GM12878 (cell line): ENCODE measurements at regions not wholly inside any gene's neighbourhood (a gene's known extent, or its start where the extent isn't known, plus 50 kb on each side); places are given as distances from the start of the nearest gene placed in this dataset.

Experiments used
- ATAC-seq: fragments of 200-7000 bp; cut with Tn5 transposase; 3 replicates; pipeline ENCODE4 v1.9.1; 2020; ENCODE audit warnings: mild to moderate bottlenecking, moderate library complexity
- BruUV-seq: library from RNA; stranded (reverse); fragments of 400-500 nt; replicated peaks from 2 replicates; lab custom pipeline; 2021; lab: Mats Ljungman, UMichigan
- CTCF ChIA-PET: fragments of 300-600 bp; sonication (Branson Sonifier 250); formaldehyde crosslinking; extraction: SDS; loops from one replicate; lab custom pipeline; 2021; ENCODE audit warnings: inconsistent platforms; lab: Yijun Ruan, JAX
- POLR2A ChIA-PET: fragments of 350-600 bp; formaldehyde crosslinking; extraction: SDS; loops from one replicate; lab custom pipeline; 2021; ENCODE audit warnings: inconsistent platforms; lab: Charles Lee
- RAD21 ChIA-PET: fragments of 300-600 bp; sonication (Branson Sonifier 250); formaldehyde crosslinking; loops from one replicate; lab custom pipeline; 2023; ENCODE audit warnings: antibody characterized with exemption; ENCODE audit not compliant: unreplicated experiment; lab: Charles Lee
- SMC1A ChIA-PET: fragments of 300-600 bp; sonication (Branson Sonifier 250); formaldehyde crosslinking; loops from one replicate; lab custom pipeline; 2023; ENCODE audit not compliant: unreplicated experiment, uncharacterized antibody; lab: Charles Lee
- DNase-seq: peaks from one replicate; pipeline ENCODE4 v3.0.0-alpha.2; 2011; ENCODE audit warnings: low read depth, low spot score
- FAIRE-seq: peaks from 3 replicates; lab custom pipeline; 2011; peaks lifted over from hg19 to GRCh38; lab: Jason Lieb, UNC
- H2AFZ ChIP-seq: 2 replicates; pipeline ENCODE4 v1.6.0; 2011; ENCODE audit warnings: low read depth, low read length, control low read depth; ENCODE audit not compliant: control insufficient read depth
- H3K27ac ChIP-seq: 2 replicates; pipeline ENCODE4 v1.5.1; 2011; ENCODE audit warnings: control low read depth; ENCODE audit not compliant: control insufficient read depth, insufficient read depth
- H3K27me3 ChIP-seq, 2 experiments: replicated peaks in 1 of 2; 2 replicates each; pipeline versions ENCODE4 v1.6.0 to v1.6.1; 2011; ENCODE audit warnings: low read length in 1 of 2; ENCODE audit not compliant: control insufficient read depth in 2 of 2, insufficient read depth in 2 of 2
- H3K36me3 ChIP-seq, 2 experiments: 2 replicates each; pipeline ENCODE4 v1.5.1; 2011; ENCODE audit warnings: low read length in 1 of 2; ENCODE audit not compliant: control insufficient read depth in 2 of 2, insufficient read depth in 2 of 2
- H3K4me1 ChIP-seq: 2 replicates; pipeline ENCODE4 v1.6.1; 2011; ENCODE audit warnings: mild to moderate bottlenecking, low read length, moderate library complexity, mixed read lengths; ENCODE audit not compliant: control insufficient read depth, insufficient read depth
- H3K4me2 ChIP-seq: 2 replicates; pipeline ENCODE4 v1.6.0; 2011; ENCODE audit warnings: control low read depth; ENCODE audit not compliant: control insufficient read depth, insufficient read depth
- H3K4me3 ChIP-seq: fragments of 200-600 bp; sonication (generic); 2 replicates; pipeline ENCODE4 v1.5.1; 2016
- H3K79me2 ChIP-seq: 2 replicates; pipeline ENCODE4 v1.6.0; 2011; ENCODE audit warnings: low read length; ENCODE audit not compliant: control insufficient read depth, insufficient read depth
- H3K9ac ChIP-seq: 2 replicates; pipeline ENCODE4 v1.8.0; 2011; ENCODE audit warnings: low read length, control low read depth, mixed read lengths; ENCODE audit not compliant: control insufficient read depth, insufficient read depth
- H3K9me3 ChIP-seq: replicated peaks from 3 replicates; pipeline ENCODE4 v1.5.1; 2011; ENCODE audit warnings: mild to moderate bottlenecking, low read length; ENCODE audit not compliant: control insufficient read depth, insufficient read depth
- H4K20me1 ChIP-seq: 2 replicates; pipeline ENCODE4 v1.6.0; 2011; ENCODE audit not compliant: control insufficient read depth, insufficient read depth
- ASH2L ChIP-seq: fragments of 300-600, 200-600 bp; sonication (generic); IDR thresholded peaks from 2 replicates; pipeline ENCODE4 v1.6.1; 2017; ENCODE audit warnings: low read depth, mild to moderate bottlenecking, borderline replicate concordance
- CHD4 ChIP-seq: fragments of 200-600 bp; sonication (generic); IDR thresholded peaks from 2 replicates; pipeline ENCODE4 v1.6.1; 2016; ENCODE audit warnings: mild to moderate bottlenecking
- CREM ChIP-seq: IDR thresholded peaks from 2 replicates; pipeline ENCODE4 v1.6.1; 2014; ENCODE audit warnings: antibody characterized with exemption, low read depth
- EED ChIP-seq: sonication (generic); IDR thresholded peaks from 2 replicates; pipeline ENCODE4 v1.6.1; 2016; ENCODE audit warnings: antibody characterized with exemption, low read depth
- GABPA ChIP-seq: IDR thresholded peaks from 2 replicates; pipeline ENCODE4 v1.6.1; 2014; ENCODE audit warnings: antibody characterized with exemption, low read depth, mild to moderate bottlenecking, inconsistent platforms
- MEF2A ChIP-seq: IDR thresholded peaks from 2 replicates; pipeline ENCODE4 v1.6.1; 2011; ENCODE audit warnings: low read depth, mild to moderate bottlenecking, low read length, moderate library complexity; ENCODE audit not compliant: insufficient read depth
- MEF2B ChIP-seq: fragments of 450-650 bp; IDR thresholded peaks from 2 replicates; pipeline ENCODE4 v1.6.1; 2018; ENCODE audit warnings: mild to moderate bottlenecking, moderate library complexity; ENCODE audit not compliant: partially characterized antibody, poor library complexity, severe bottlenecking
- NR2C1 ChIP-seq: fragments of 450-650 bp; IDR thresholded peaks from 2 replicates; pipeline ENCODE4 v1.6.1; 2017; ENCODE audit warnings: antibody characterized with exemption, mild to moderate bottlenecking, moderate library complexity
- SIN3A ChIP-seq: IDR thresholded peaks from 2 replicates; pipeline ENCODE4 v1.6.1; 2012; ENCODE audit warnings: low read depth, low read length, improper control_type of control experiment
- SMC3 ChIP-seq: IDR thresholded peaks from 2 replicates; pipeline ENCODE4 v1.6.1; 2011; ENCODE audit warnings: low read length, improper control_type of control experiment, borderline replicate concordance
- TCF12 ChIP-seq: IDR thresholded peaks from 2 replicates; pipeline ENCODE4 v1.6.1; 2011; ENCODE audit warnings: low read depth, mild to moderate bottlenecking, low read length
- YY1 ChIP-seq: IDR thresholded peaks from 2 replicates; pipeline ENCODE4 v1.6.1; 2011; ENCODE audit warnings: low read depth, mild to moderate bottlenecking, low read length
- ZSCAN29 ChIP-seq: fragments of 450-650 bp; IDR thresholded peaks from 2 replicates; pipeline ENCODE4 v1.6.1; 2017; ENCODE audit warnings: mild to moderate bottlenecking, moderate library complexity
- WGBS: methylation state at CpG from one replicate; pipeline ENCODE4 v1.1.6; 2016; ENCODE audit warnings: low lambda C conversion rate; ENCODE audit not compliant: insufficient replicate concordance, insufficient coverage; ENCODE audit errors: missing lambda C conversion rate; 5-methylcytosine and 5-hydroxymethylcytosine counted together
- in situ Hi-C: fragments of 300-500 bp; cut with MboI; formaldehyde crosslinking; loops from 9 replicates; pipeline ENCODE4 v1.14.3; 2018; ENCODE audit warnings: mixed read lengths
- intact Hi-C: fragments of 100-400 bp; cut with micrococcal nuclease; formaldehyde crosslinking; loops from one replicate; pipeline ENCODE4 v1.14.2; 2022; ENCODE audit not compliant: unreplicated experiment
- TF ChIP-seq, protein P1 (sequence below): fragments of 450-650 bp; formaldehyde crosslinking; IDR thresholded peaks from 2 replicates; pipeline ENCODE4 v1.5.0; 2022; ENCODE audit warnings: mild to moderate bottlenecking, missing genetic modification characterization

DNA sequence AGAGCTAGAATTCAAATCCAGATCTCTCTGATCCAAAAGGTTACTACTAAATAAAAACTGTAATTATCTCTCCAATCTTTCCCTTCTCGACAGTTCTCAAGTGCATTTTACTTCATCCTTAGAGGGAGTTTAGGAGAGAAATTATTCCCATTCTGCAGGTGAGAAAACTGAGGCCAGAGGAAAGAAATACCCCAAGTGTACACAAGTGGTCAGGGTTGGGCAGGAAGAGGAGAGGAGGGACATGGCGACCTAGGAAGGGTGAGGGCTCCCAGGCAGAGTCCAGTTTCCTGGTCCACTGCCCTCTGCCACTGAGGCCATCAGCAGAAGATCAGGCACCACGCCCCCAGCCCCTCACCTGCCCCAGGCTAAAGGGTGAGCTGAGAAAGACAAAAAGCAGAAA is 127.1 kb upstream of the RUNX3 start:
- DNase-seq: no peak
- Histone ChIP-seq H3K4me2 (no peak overlapping the region), H3K27me3 (peaks cover 5 to 6% of the 10 kb centered on the region in 2 experiments; a peak in 3 of 4 replicates), H3K79me2 (no peaks in the 10 kb centered on the region), H3K9me3 (no peaks in the 10 kb centered on the region), H3K9ac (no peak overlapping the region), H3K4me3 (no peak overlapping the region), H4K20me1 (no peaks in the 10 kb centered on the region), H3K27ac (no peak overlapping the region), H3K36me3 (no peaks in the 10 kb centered on the region), H3K4me1 (no peaks in the 10 kb centered on the region), H2AFZ (no peak overlapping the region)
- TF ChIP-seq ZSCAN29 (no peak), EED (no peak), TCF12 (no peak), SIN3A (no peak), ASH2L (no peak), NR2C1 (no peak), MEF2B (no peak), YY1 (no peak), CREM (no peak), CHD4 (no peak), MEF2A (no peak), SMC3 (no peak), GABPA (no peak)
- TF ChIP-seq, protein P1, sequence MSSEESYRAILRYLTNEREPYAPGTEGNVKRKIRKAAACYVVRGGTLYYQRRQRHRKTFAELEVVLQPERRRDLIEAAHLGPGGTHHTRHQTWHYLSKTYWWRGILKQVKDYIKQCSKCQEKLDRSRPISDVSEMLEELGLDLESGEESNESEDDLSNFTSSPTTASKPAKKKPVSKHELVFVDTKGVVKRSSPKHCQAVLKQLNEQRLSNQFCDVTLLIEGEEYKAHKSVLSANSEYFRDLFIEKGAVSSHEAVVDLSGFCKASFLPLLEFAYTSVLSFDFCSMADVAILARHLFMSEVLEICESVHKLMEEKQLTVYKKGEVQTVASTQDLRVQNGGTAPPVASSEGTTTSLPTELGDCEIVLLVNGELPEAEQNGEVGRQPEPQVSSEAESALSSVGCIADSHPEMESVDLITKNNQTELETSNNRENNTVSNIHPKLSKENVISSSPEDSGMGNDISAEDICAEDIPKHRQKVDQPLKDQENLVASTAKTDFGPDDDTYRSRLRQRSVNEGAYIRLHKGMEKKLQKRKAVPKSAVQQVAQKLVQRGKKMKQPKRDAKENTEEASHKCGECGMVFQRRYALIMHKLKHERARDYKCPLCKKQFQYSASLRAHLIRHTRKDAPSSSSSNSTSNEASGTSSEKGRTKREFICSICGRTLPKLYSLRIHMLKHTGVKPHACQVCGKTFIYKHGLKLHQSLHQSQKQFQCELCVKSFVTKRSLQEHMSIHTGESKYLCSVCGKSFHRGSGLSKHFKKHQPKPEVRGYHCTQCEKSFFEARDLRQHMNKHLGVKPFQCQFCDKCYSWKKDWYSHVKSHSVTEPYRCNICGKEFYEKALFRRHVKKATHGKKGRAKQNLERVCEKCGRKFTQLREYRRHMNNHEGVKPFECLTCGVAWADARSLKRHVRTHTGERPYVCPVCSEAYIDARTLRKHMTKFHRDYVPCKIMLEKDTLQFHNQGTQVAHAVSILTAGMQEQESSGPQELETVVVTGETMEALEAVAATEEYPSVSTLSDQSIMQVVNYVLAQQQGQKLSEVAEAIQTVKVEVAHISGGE (CRISPR knock-in tag): no peak
- ATAC-seq: no peak
- ChIA-PET CTCF (interaction anchor here (0.6 to 0.8 kb wide), 3 partner anchors 20 to 198 kb away, joined by 3 to 5 read pairs (median 3); no protein-coding TSS in a partner anchor), RAD21 (no interaction called here), SMC1A (interaction anchor here (1.5 kb wide), 1 partner anchor 23 kb away, joined by 3 read pairs; no protein-coding TSS in a partner anchor), POLR2A (no interaction called here)
- intact Hi-C loops: no loop called here
- WGBS: 16% methylated on average over 3 of the region's 3 CpGs
- in situ Hi-C loops: no loop called here
- no peak for FAIRE-seq
- BruUV-seq: no TSS peak
